ENCODE measurements at regions not wholly inside any gene's neighbourhood (a gene's known extent, or its start where the extent isn't known, plus 50 kb on each side); places are given as distances from the start of the nearest gene placed in this dataset.
"Not testable (repeated sequence)": the region's sequence is repeated elsewhere in the genome, so short reads cannot be mapped to it uniquely, and the experiment has no call there.

DNA sequence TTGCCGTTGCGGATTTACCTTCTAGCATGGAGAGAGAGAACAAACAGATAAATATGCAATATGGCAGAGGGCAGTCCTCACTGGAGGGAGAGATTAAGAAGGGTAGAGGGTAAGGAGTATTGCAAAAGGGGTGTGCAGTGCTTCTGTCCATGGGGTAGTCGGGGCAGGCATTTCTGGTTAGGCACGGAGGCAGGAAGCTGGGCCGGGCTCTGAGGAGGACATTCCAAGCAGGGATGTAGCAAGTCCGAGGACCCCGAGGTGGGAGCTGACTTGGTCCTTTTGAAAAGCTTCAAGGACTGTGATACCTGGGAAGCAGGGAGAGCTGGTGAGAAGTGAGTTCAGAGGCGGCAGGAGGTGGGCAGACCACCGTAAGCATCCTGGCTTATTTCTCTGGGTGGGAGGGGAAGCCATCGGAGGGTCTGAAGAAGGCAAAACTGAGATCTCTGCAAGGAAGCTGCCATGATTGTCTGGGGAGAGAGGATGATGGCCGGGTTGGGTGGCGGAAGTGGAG is 214.9 kb downstream of the FGF9 start:
- TF ChIP-seq, protein P1, sequence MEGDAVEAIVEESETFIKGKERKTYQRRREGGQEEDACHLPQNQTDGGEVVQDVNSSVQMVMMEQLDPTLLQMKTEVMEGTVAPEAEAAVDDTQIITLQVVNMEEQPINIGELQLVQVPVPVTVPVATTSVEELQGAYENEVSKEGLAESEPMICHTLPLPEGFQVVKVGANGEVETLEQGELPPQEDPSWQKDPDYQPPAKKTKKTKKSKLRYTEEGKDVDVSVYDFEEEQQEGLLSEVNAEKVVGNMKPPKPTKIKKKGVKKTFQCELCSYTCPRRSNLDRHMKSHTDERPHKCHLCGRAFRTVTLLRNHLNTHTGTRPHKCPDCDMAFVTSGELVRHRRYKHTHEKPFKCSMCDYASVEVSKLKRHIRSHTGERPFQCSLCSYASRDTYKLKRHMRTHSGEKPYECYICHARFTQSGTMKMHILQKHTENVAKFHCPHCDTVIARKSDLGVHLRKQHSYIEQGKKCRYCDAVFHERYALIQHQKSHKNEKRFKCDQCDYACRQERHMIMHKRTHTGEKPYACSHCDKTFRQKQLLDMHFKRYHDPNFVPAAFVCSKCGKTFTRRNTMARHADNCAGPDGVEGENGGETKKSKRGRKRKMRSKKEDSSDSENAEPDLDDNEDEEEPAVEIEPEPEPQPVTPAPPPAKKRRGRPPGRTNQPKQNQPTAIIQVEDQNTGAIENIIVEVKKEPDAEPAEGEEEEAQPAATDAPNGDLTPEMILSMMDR (IDR thresholded peaks at IDR 0.05; ENCODE audit: extremely low read depth, insufficient read depth, missing control alignments) = no peak
- in situ Hi-C loops (cut with MboI; ENCODE audit: low pct_unique_long_range_greater_than_20kb, low sequenced_read_pairs, unreplicated experiment) = no loop called here
- no peak for DNase-seq (ENCODE audit: low spot score)

DNA sequence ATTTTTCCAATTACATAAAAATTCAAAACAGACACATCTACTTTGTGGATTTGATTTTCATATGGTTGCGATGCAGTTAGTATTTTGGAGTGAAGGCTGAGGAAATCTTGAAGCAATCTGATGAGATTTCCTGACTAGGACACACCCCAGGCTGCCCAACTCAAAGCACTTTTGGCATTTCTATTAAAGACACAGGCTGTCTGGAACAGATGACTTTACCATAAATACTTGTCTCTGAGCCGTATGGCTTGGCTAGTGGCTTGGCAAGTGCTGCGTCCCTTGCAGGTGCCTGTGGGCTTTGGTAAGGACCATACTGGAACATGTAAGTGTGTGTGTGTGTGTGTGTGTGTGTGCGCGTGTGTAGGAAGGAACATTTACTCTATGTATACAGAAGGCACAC is 218.8 kb downstream of the FGF9 start:
- DNase-seq (ENCODE audit: low spot score) = no peak
- in situ Hi-C loops (cut with MboI; ENCODE audit: low pct_unique_long_range_greater_than_20kb, low sequenced_read_pairs, unreplicated experiment) = no loop called here
- TF ChIP-seq, protein P1 (IDR thresholded peaks at IDR 0.05; ENCODE audit: extremely low read depth, insufficient read depth, missing control alignments) = no peak

DNA sequence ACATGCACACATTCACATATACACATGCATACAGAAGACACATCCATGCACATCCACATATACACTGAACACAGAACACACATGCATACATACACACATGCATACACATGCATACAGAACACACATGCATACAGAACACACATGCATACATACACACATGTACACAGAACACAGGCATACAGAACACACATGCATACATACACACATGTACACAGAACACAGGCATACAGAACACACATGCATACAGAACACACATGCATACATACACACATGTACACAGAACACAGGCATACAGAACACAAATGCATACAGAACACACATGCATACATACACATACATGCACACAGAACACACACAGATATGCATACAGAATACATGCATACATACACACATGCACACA is 219.3 kb downstream of the FGF9 start:
- in situ Hi-C loops (cut with MboI; ENCODE audit: low pct_unique_long_range_greater_than_20kb, low sequenced_read_pairs, unreplicated experiment); DNase-seq (ENCODE audit: low spot score): not testable (repeated sequence)

DNA sequence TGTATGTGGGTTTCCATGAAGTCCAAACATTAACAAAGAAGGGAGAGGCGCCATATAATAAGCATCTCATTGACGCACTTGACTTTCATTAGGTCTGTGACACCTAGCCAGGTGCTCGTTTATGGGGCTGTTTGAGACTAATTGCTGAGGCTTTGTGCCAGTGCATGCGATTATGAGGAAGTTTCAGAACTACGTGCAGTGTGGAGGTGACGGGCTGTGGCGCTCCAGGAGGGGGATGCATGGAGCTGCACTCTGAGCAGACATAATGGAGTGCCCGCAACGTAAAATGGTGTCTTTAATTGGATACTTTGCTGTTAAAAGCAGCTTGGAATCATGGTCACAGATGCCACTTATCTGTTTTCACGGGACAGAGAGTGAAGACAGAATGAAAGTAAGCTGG is 223.2 kb downstream of the FGF9 start:
- in situ Hi-C loops (cut with MboI; ENCODE audit: low pct_unique_long_range_greater_than_20kb, low sequenced_read_pairs, unreplicated experiment) = no loop called here
- TF ChIP-seq, protein P1 (IDR thresholded peaks at IDR 0.05; ENCODE audit: extremely low read depth, insufficient read depth, missing control alignments) = no peak
- no peak for DNase-seq (ENCODE audit: low spot score)

DNA sequence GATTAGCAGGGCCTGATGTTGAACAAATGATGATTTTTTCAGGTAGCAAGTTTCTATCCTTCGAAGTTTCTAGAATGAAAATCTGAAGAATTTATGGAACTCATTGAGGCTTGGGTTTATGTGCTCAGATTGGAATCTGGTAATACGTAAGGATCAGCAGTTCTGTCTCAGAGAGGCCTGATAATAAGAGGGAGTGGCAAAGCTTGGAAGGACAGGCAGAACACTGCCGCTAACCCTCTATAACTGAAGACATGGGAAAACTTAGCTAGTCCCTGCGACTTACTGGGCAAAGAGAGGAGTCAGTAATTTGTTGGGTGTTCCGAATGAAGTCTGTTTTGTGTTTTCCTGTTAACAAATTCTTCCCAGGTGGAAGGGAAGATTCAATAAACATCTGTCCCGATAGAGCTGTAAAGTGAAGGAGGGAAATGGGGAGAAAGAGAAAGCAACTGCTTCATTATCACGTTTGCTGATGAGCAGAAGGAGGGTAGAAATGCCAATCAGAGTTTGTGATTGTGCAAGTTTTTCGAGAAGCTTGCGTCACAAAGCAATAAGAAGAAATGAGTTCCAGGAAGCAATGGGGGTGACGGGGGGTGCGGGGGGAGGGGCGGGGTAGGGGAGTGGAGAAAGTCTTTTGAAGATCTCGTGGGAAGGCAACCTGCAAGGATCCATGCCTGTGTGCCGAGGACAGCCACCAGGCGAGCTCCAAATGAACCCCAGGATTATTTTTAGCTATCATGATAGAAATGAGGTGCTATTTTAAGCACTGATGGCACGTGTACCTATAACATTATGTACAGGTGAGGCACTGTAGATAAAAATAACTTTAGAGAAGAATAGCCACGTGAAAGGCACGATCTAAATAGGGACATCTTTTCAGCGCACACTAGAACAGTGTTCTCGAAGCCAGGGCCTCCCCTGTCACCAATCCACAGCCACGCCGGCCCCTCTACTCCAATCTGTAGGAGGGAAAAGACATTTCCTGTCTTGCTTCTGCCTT is 224.1 kb downstream of the FGF9 start:
- in situ Hi-C loops (cut with MboI; ENCODE audit: low pct_unique_long_range_greater_than_20kb, low sequenced_read_pairs, unreplicated experiment) = no loop called here
- no peak for DNase-seq (ENCODE audit: low spot score)
- TF ChIP-seq, protein P1 (IDR thresholded peaks at IDR 0.05; ENCODE audit: extremely low read depth, insufficient read depth, missing control alignments) = no peak

DNA sequence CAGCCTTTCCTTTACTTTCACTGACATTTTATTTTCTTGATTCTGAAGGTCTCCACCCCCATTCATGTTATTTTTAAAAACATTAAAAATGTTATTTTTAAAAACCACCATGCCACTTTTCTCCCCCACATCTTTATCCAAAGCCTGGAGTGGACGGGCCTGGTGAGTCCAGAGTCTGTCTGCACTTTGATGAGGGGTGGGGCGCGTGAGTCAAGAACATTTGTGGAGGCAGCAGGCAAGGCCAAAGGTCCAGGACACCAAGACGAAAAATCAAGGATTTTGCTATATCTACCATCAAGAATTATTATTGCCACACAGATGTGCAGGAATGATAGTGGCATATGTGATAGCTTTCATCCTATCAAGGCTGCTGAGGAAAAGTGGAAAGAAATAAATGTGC is 224.9 kb downstream of the FGF9 start:
- TF ChIP-seq, protein P1 (IDR thresholded peaks at IDR 0.05; ENCODE audit: extremely low read depth, insufficient read depth, missing control alignments) = no peak
- no peak for DNase-seq (ENCODE audit: low spot score)
- in situ Hi-C loops (cut with MboI; ENCODE audit: low pct_unique_long_range_greater_than_20kb, low sequenced_read_pairs, unreplicated experiment) = no loop called here

DNA sequence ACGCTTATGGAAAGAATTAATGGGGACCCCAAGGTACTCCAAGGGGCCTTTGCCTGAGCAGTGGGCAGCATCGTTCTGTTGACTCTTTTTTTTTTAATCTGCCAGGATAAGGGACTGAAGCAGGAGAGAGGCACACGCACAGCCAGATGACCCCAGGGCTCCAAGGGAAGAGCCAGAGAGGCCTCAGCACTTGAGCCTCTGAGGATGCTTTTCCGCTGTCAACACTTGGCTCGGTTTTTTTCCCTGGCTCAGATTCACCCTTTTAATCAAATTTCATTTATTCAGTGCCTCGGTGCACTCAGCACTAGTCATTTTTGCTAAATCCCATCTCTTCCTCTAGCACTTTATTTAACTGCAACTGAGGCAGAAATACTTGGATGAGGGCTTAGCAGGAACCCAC is 226.3 kb downstream of the FGF9 start:
- no peak for DNase-seq (ENCODE audit: low spot score)
- in situ Hi-C loops (cut with MboI; ENCODE audit: low pct_unique_long_range_greater_than_20kb, low sequenced_read_pairs, unreplicated experiment) = no loop called here
- TF ChIP-seq, protein P1 (IDR thresholded peaks at IDR 0.05; ENCODE audit: extremely low read depth, insufficient read depth, missing control alignments) = no peak

Data from GM13977 (cell line).